HepG2 (cell line): ENCODE measurements at regions not wholly inside any gene's neighbourhood (a gene's known extent, or its start where the extent isn't known, plus 50 kb on each side); places are given as distances from the start of the nearest gene placed in this dataset.

Experiments
- ARNT ChIP-seq: fragments of 450-650 bp; IDR thresholded peaks from 2 replicates; pipeline ENCODE4 v1.6.1; 2017
- EP300 ChIP-seq, 3 experiments: sonication (generic) in 1 of 3; formaldehyde crosslinking in 1 of 3; IDR thresholded peaks; 2 replicates each; pipeline versions ENCODE4 v1.5.1 to v1.6.1; 2011 to 2020; ENCODE audit warnings: low read depth in 2 of 3, low read length in 2 of 3, borderline replicate concordance in 1 of 3, improper control_type of control experiment in 1 of 3, mild to moderate bottlenecking in 1 of 3, missing genetic modification reagents in 1 of 3, moderate library complexity in 1 of 3
- KDM4B ChIP-seq: sonication (generic); formaldehyde crosslinking; IDR thresholded peaks from 2 replicates; pipeline ENCODE4 v1.4.0; 2020; ENCODE audit warnings: missing genetic modification reagents
- MAX ChIP-seq: IDR thresholded peaks from 2 replicates; pipeline ENCODE4 v1.6.1; 2012; ENCODE audit warnings: inconsistent platforms
- NPAS2 ChIP-seq: sonication (generic); formaldehyde crosslinking; IDR thresholded peaks from 2 replicates; pipeline ENCODE4 v1.8.0; 2022; ENCODE audit warnings: mild to moderate bottlenecking, missing genetic modification reagents, borderline replicate concordance
- SIN3A ChIP-seq: IDR thresholded peaks from 2 replicates; pipeline ENCODE4 v1.6.1; 2011; ENCODE audit warnings: low read depth, mild to moderate bottlenecking, control low read depth, low read length, borderline replicate concordance
- SP1 ChIP-seq, 2 experiments: fragments of 450-650 bp in 1 of 2; sonication (generic) in 1 of 2; formaldehyde crosslinking in 1 of 2; IDR thresholded peaks; 2 replicates each; pipeline versions ENCODE4 v1.4.0 to v1.6.1; 2016 to 2020; ENCODE audit warnings: missing genetic modification reagents in 1 of 2
- ZNF567 ChIP-seq: sonication (generic); formaldehyde crosslinking; IDR thresholded peaks from 2 replicates; pipeline ENCODE4 v1.8.1; 2023; ENCODE audit warnings: mild to moderate bottlenecking, missing genetic modification reagents, borderline replicate concordance
- ZNF615 ChIP-seq: sonication (generic); formaldehyde crosslinking; IDR thresholded peaks from 2 replicates; pipeline ENCODE4 v1.5.0; 2020; ENCODE audit warnings: mild to moderate bottlenecking, missing genetic modification reagents, borderline replicate concordance
- TF ChIP-seq, protein P1 (sequence below): sonication (generic); formaldehyde crosslinking; IDR thresholded peaks from 2 replicates; pipeline ENCODE4 v1.4.0; 2020; ENCODE audit warnings: missing genetic modification reagents, low read depth, mild to moderate bottlenecking, borderline replicate concordance
- TF ChIP-seq, protein P2 (sequence below): sonication (generic); formaldehyde crosslinking; IDR thresholded peaks from 2 replicates; pipeline ENCODE4 v1.5.0; 2020; ENCODE audit warnings: mild to moderate bottlenecking, missing genetic modification reagents, moderate library complexity

- TF ChIP-seq NPAS2 (CRISPR knock-in tag) (no peak), ZNF567 (CRISPR knock-in tag) (no peak), SP1 (IDR thresholded peaks at IDR 0.05) (no peak), SP1 (CRISPR knock-in tag; IDR thresholded peaks at IDR 0.05) (no peak), KDM4B (CRISPR knock-in tag) (no peak), ZNF615 (CRISPR knock-in tag) (no peak), ARNT (no peak), SIN3A (no peak), MAX (no peak), EP300 (IDR thresholded peaks at IDR 0.05; ENCODE audit: low read depth in 2 of 2, low read length in 2 of 2) (no peak), EP300 (CRISPR knock-in tag; IDR thresholded peaks at IDR 0.05; ENCODE audit: borderline replicate concordance) (no peak)
- TF ChIP-seq, protein P1, sequence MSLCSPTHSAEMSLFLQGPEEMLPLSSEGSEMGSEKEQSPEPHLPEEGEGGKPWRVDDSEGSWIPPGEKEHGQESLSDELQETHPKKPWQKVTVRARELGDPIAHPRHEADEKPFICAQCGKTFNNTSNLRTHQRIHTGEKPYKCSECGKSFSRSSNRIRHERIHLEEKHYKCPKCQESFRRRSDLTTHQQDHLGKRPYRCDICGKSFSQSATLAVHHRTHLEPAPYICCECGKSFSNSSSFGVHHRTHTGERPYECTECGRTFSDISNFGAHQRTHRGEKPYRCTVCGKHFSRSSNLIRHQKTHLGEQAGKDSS (CRISPR knock-in tag), result no peak
- TF ChIP-seq, protein P2, sequence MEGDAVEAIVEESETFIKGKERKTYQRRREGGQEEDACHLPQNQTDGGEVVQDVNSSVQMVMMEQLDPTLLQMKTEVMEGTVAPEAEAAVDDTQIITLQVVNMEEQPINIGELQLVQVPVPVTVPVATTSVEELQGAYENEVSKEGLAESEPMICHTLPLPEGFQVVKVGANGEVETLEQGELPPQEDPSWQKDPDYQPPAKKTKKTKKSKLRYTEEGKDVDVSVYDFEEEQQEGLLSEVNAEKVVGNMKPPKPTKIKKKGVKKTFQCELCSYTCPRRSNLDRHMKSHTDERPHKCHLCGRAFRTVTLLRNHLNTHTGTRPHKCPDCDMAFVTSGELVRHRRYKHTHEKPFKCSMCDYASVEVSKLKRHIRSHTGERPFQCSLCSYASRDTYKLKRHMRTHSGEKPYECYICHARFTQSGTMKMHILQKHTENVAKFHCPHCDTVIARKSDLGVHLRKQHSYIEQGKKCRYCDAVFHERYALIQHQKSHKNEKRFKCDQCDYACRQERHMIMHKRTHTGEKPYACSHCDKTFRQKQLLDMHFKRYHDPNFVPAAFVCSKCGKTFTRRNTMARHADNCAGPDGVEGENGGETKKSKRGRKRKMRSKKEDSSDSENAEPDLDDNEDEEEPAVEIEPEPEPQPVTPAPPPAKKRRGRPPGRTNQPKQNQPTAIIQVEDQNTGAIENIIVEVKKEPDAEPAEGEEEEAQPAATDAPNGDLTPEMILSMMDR, result no peak
Measured at GRCh38 chr9:78607853-78608252, 310.9 kb downstream of the PSAT1 start.
